IMR-90 (cell line): ENCODE measurements at regions not wholly inside any gene's neighbourhood (a gene's known extent, or its start where the extent isn't known, plus 50 kb on each side); places are given as distances from the start of the nearest gene placed in this dataset.

Experiments
- ATAC-seq: fragments of 200-7000 bp; cut with Tn5 transposase; 2 replicates; pipeline ENCODE4 v1.9.1; 2020; ENCODE audit warnings: low read depth, mild to moderate bottlenecking, moderate library complexity
- BruUV-seq: library from RNA; stranded (reverse); fragments of 400-500 nt; replicated peaks from 2 replicates; lab custom pipeline; 2021; lab: Mats Ljungman, UMichigan
- CTCF ChIA-PET: fragments of 300-600 bp; formaldehyde crosslinking; extraction: SDS; loops from one replicate; lab custom pipeline; 2021; ENCODE audit warnings: antibody characterized with exemption; lab: Yijun Ruan, JAX
- POLR2A ChIA-PET: fragments of 300-600 bp; sonication (Branson Sonifier 250); formaldehyde crosslinking; loops from one replicate; lab custom pipeline; 2022; ENCODE audit warnings: antibody characterized with exemption; ENCODE audit not compliant: unreplicated experiment; lab: Charles Lee
- DNase-seq: peaks from one replicate; pipeline ENCODE4 v3.0.0; 2013
- H2AFZ ChIP-seq: replicated peaks from 2 replicates; pipeline ENCODE3; 2013; ENCODE audit warnings: low read length, mild to moderate bottlenecking; ENCODE audit not compliant: poor library complexity
- H2AK5ac ChIP-seq: 2 replicates; pipeline ENCODE4 v1.6.1; 2013; ENCODE audit warnings: low read depth, low read length, inconsistent platforms
- H2AK9ac ChIP-seq: replicated peaks from 2 replicates; pipeline ENCODE3; 2013; ENCODE audit warnings: mild to moderate bottlenecking, low read depth, low read length, moderate library complexity; ENCODE audit not compliant: poor library complexity
- H2BK120ac ChIP-seq: 2 replicates; pipeline ENCODE4 v1.6.1; 2013; ENCODE audit warnings: low read depth, low read length, inconsistent platforms
- H2BK15ac ChIP-seq: 3 replicates; pipeline ENCODE4 v1.6.1; 2013; ENCODE audit warnings: low read depth, low read length, inconsistent platforms
- H2BK20ac ChIP-seq: 2 replicates; pipeline ENCODE4 v1.6.1; 2013; ENCODE audit warnings: low read depth, mild to moderate bottlenecking, inconsistent platforms, low read length, moderate library complexity
- H2BK5ac ChIP-seq: 2 replicates; pipeline ENCODE4 v1.6.1; 2013; ENCODE audit warnings: mild to moderate bottlenecking, low read depth, low read length, inconsistent platforms; ENCODE audit not compliant: poor library complexity, severe bottlenecking
- H3K14ac ChIP-seq: replicated peaks from 2 replicates; pipeline ENCODE4 v1.6.1; 2013; ENCODE audit warnings: low read depth, low read length, inconsistent platforms
- H3K18ac ChIP-seq: 2 replicates; pipeline ENCODE4 v1.6.1; 2013; ENCODE audit warnings: low read depth, low read length, control low read depth
- H3K23ac ChIP-seq: 2 replicates; pipeline ENCODE4 v1.6.1; 2013; ENCODE audit warnings: low read depth, low read length, inconsistent platforms
- H3K27ac ChIP-seq: 2 replicates; pipeline ENCODE4 v1.5.1; 2013; ENCODE audit warnings: mild to moderate bottlenecking, control low read depth, low read length; ENCODE audit not compliant: insufficient read depth
- H3K27me3 ChIP-seq: 2 replicates; pipeline ENCODE4 v1.6.1; 2013; ENCODE audit warnings: low read length; ENCODE audit not compliant: control insufficient read depth, insufficient read depth
- H3K36me3 ChIP-seq: 2 replicates; pipeline ENCODE4 v1.6.1; 2013; ENCODE audit warnings: low read length, mixed read lengths; ENCODE audit not compliant: control insufficient read depth, insufficient read depth
- H3K4ac ChIP-seq: 2 replicates; pipeline ENCODE4 v1.6.1; 2013; ENCODE audit warnings: low read depth, low read length, inconsistent platforms
- H3K4me1 ChIP-seq: 2 replicates; pipeline ENCODE4 v1.6.1; 2013; ENCODE audit warnings: low read length, mixed read lengths; ENCODE audit not compliant: control insufficient read depth, insufficient read depth
- H3K4me2 ChIP-seq: 2 replicates; pipeline ENCODE4 v1.6.1; 2013; ENCODE audit warnings: low read depth, mild to moderate bottlenecking, control low read depth, low read length, moderate library complexity
- H3K4me3 ChIP-seq: 2 replicates; pipeline ENCODE4 v1.5.1; 2013; ENCODE audit warnings: low read depth, mild to moderate bottlenecking, control low read depth, low read length, moderate library complexity; ENCODE audit not compliant: insufficient read depth
- H3K56ac ChIP-seq: 2 replicates; pipeline ENCODE4 v1.6.1; 2013; ENCODE audit warnings: low read length, inconsistent platforms; ENCODE audit not compliant: insufficient read depth; ENCODE audit errors: extremely low read depth
- H3K79me1 ChIP-seq, 2 experiments: 2 replicates each; pipeline ENCODE4 v1.6.1; 2013; ENCODE audit warnings: low read length in 2 of 2, inconsistent platforms in 1 of 2, low read depth in 1 of 2
- H3K9ac ChIP-seq: 2 replicates; pipeline ENCODE4 v1.6.1; 2013; ENCODE audit warnings: low read depth, low read length, control low read depth
- H3K9me1 ChIP-seq: 2 replicates; pipeline ENCODE4 v1.6.1; 2013; ENCODE audit warnings: low read length, inconsistent platforms; ENCODE audit not compliant: insufficient read depth
- H3K9me3 ChIP-seq: 2 replicates; pipeline ENCODE4 v1.6.1; 2013; ENCODE audit warnings: low read length; ENCODE audit not compliant: control insufficient read depth, insufficient read depth
- H4K20me1 ChIP-seq: 2 replicates; pipeline ENCODE4 v1.6.1; 2013; ENCODE audit warnings: low read length, inconsistent platforms; ENCODE audit not compliant: insufficient read depth
- H4K5ac ChIP-seq: 2 replicates; pipeline ENCODE4 v1.6.1; 2013; ENCODE audit warnings: mild to moderate bottlenecking, low read depth, low read length, control low read depth
- H4K8ac ChIP-seq, 2 experiments: 2 replicates each; pipeline ENCODE4 v1.6.1; 2013; ENCODE audit warnings: low read depth in 2 of 2, low read length in 2 of 2, control low read depth in 1 of 2, inconsistent platforms in 1 of 2
- H4K91ac ChIP-seq: 2 replicates; pipeline ENCODE4 v1.6.1; 2013; ENCODE audit warnings: low read depth, low read length, inconsistent platforms; ENCODE audit not compliant: insufficient read depth
- CEBPB ChIP-seq: IDR thresholded peaks from 2 replicates; pipeline ENCODE4 v1.6.1; 2012; ENCODE audit warnings: low read depth, low read length, improper control_type of control experiment
- CHD1 ChIP-seq: IDR thresholded peaks from 2 replicates; pipeline ENCODE4 v1.6.1; 2012; ENCODE audit warnings: low read depth, low read length, improper control_type of control experiment
- MAFK ChIP-seq: IDR thresholded peaks from 2 replicates; pipeline ENCODE4 v1.6.1; 2012; ENCODE audit warnings: low read depth, low read length, improper control_type of control experiment
- MAZ ChIP-seq: IDR thresholded peaks from 2 replicates; pipeline ENCODE4 v1.6.1; 2012; ENCODE audit warnings: low read depth, mild to moderate bottlenecking, low read length, improper control_type of control experiment, moderate library complexity, borderline replicate concordance
- MXI1 ChIP-seq: IDR thresholded peaks from 2 replicates; pipeline ENCODE4 v1.6.1; 2012; ENCODE audit warnings: low read depth, mild to moderate bottlenecking, low read length, moderate library complexity, borderline replicate concordance
- NFE2L2 ChIP-seq: fragments of 150-350 bp; IDR thresholded peaks from 2 replicates; pipeline ENCODE4 v1.6.1; 2016; ENCODE audit warnings: low read depth, mild to moderate bottlenecking, low read length
- RCOR1 ChIP-seq: IDR thresholded peaks from 2 replicates; pipeline ENCODE4 v1.6.1; 2012; ENCODE audit warnings: mild to moderate bottlenecking, low read length, improper control_type of control experiment; ENCODE audit not compliant: insufficient replicate concordance
- SMC3 ChIP-seq: fragments of 150-350 bp; IDR thresholded peaks from 2 replicates; pipeline ENCODE4 v1.6.1; 2016; ENCODE audit warnings: low read depth, mild to moderate bottlenecking, antibody characterized with exemption, low read length, moderate library complexity
- WGBS, 2 experiments: methylation state at CpG; one replicate each; pipeline versions ENCODE4 v1.1.5 to v1.1.7; 2013; ENCODE audit warnings: missing lambda C conversion rate in 2 of 2; ENCODE audit not compliant: insufficient read length in 1 of 2; ENCODE audit errors: extremely low coverage in 2 of 2; 5-methylcytosine and 5-hydroxymethylcytosine counted together
- dilution Hi-C: fragments of 300-500 bp; cut with HindIII; formaldehyde crosslinking; loops from one replicate; pipeline ENCODE4 v1.14.3; 2018; ENCODE audit warnings: low sequenced_read_pairs; ENCODE audit not compliant: unreplicated experiment
- in situ Hi-C: fragments of 300-500 bp; cut with MboI; formaldehyde crosslinking; loops from 3 replicates; pipeline ENCODE4 v1.14.3; 2019; ENCODE audit warnings: low sequenced_read_pairs, inconsistent platforms, mixed read lengths
- intact Hi-C: fragments of 100-400 bp; cut with micrococcal nuclease; formaldehyde crosslinking; loops from 2 replicates; pipeline ENCODE4 v1.10.0; 2022
- TF ChIP-seq, protein P1 (sequence below): conservative IDR thresholded peaks from 2 replicates; pipeline ENCODE4 v1.5.1; 2012; ENCODE audit warnings: mild to moderate bottlenecking, low read depth, low read length, improper control_type of control experiment
- TF ChIP-seq, protein P2 (sequence below): fragments of 150-350 bp; IDR thresholded peaks from 2 replicates; pipeline ENCODE4 v1.6.1; 2017; ENCODE audit warnings: mild to moderate bottlenecking, antibody characterized with exemption, low read length, low read depth

DNA sequence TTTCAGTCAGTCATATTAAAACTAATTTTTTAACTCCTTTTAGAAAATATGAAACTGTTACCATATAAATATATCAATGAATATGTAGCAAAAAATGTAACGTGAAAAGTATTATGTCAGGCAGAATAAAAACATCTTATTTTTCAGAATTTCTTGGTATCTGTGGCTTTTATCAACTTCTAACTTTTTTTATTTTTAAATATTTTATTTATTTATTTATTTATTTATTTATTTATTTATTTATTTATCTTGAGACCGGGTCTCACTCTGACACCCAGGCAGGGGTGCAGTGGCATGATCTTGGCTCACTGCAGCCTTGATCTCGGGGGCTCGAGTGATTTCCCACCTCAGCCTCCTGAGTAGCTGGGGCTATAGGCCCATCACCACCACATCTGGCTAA is 87.6 kb downstream of the C21orf91 start:
- BruUV-seq = no TSS peak
- CTCF ChIA-PET = interaction anchor here (0.6 kb wide), 1 partner anchor 28 kb away, joined by 3 read pairs; no protein-coding TSS in a partner anchor

More for the DNA sequence above, 87.6 kb downstream of the C21orf91 start:
- intact Hi-C loops = no loop called here
- Histone ChIP-seq H3K56ac (no peak overlapping the region), H3K36me3 (no peaks in the 10 kb centered on the region), H4K91ac (no peak overlapping the region), H2AK9ac (no peak overlapping the region), H2BK15ac (no peak overlapping the region), H4K5ac (no peak overlapping the region), H3K27me3 (no peaks in the 10 kb centered on the region), H3K27ac (no peak overlapping the region), H3K23ac (no peak overlapping the region), H2AK5ac (no peak overlapping the region), H3K4me2 (no peak overlapping the region), H4K20me1 (no peaks in the 10 kb centered on the region), H3K18ac (no peak overlapping the region), H3K9me1 (no peaks in the 10 kb centered on the region), H2BK20ac (no peak overlapping the region), H3K79me1 (no peaks in the 10 kb centered on the region), H3K9ac (no peak overlapping the region), H2AFZ (no peak overlapping the region), H3K4ac (no peak overlapping the region), H3K4me1 (no peaks in the 10 kb centered on the region; the same call in 1 of the 2 replicates), H2BK120ac (no peak overlapping the region), H3K4me3 (no peak overlapping the region), H2BK5ac (no peak overlapping the region), H3K9me3 (no peaks in the 10 kb centered on the region), H4K8ac (no peak overlapping the region), H3K14ac (no peak overlapping the region)
- ATAC-seq (no peak), DNase-seq (no peak)
- WGBS, 2 experiments = no CpG with 5 or more reads among the region's 4 CpGs
- POLR2A ChIA-PET = no interaction called here
- in situ Hi-C loops = no loop called here
- no peak for TF ChIP-seq SMC3
- TF ChIP-seq NFE2L2 = no peak
- TF ChIP-seq CEBPB = no peak
- TF ChIP-seq MXI1 = no peak
- TF ChIP-seq MAZ = no peak
- TF ChIP-seq CHD1 = no peak
- TF ChIP-seq MAFK = no peak
- TF ChIP-seq, protein P1, sequence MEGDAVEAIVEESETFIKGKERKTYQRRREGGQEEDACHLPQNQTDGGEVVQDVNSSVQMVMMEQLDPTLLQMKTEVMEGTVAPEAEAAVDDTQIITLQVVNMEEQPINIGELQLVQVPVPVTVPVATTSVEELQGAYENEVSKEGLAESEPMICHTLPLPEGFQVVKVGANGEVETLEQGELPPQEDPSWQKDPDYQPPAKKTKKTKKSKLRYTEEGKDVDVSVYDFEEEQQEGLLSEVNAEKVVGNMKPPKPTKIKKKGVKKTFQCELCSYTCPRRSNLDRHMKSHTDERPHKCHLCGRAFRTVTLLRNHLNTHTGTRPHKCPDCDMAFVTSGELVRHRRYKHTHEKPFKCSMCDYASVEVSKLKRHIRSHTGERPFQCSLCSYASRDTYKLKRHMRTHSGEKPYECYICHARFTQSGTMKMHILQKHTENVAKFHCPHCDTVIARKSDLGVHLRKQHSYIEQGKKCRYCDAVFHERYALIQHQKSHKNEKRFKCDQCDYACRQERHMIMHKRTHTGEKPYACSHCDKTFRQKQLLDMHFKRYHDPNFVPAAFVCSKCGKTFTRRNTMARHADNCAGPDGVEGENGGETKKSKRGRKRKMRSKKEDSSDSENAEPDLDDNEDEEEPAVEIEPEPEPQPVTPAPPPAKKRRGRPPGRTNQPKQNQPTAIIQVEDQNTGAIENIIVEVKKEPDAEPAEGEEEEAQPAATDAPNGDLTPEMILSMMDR = no peak
- no peak for TF ChIP-seq RCOR1
- TF ChIP-seq, protein P2, sequence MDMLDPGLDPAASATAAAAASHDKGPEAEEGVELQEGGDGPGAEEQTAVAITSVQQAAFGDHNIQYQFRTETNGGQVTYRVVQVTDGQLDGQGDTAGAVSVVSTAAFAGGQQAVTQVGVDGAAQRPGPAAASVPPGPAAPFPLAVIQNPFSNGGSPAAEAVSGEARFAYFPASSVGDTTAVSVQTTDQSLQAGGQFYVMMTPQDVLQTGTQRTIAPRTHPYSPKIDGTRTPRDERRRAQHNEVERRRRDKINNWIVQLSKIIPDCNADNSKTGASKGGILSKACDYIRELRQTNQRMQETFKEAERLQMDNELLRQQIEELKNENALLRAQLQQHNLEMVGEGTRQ = no peak
- dilution Hi-C loops = no loop called here
